ENCODE measurements at regions not wholly inside any gene's neighbourhood (a gene's known extent, or its start where the extent isn't known, plus 50 kb on each side); places are given as distances from the start of the nearest gene placed in this dataset.
"Not testable (repeated sequence)": the region's sequence is repeated elsewhere in the genome, so short reads cannot be mapped to it uniquely, and the experiment has no call there.

GRCh38 chr5:104494083-104494482, 931.5 kb upstream of the NUDT12 start:
- DNase-seq: no peak

DNA sequence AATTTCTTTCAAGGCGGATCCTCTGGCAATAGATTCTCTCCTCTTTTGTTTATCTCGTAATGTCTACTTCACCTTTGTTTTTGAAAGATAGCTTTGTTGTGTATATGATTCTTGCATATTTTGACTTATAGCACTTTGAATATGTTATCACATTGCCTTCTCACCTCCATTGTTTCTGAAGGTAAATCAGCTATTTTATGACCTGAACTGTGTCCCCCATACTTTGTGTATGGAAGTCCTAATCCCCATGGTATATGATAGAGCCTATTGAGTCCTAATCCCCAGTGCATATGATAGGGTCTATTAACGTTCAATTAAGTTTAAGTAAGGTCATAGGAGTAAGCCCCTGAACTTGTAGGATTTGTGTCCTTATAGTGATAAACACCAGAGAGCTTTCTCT, 910.2 kb upstream of the NUDT12 start:
- peak; percentile 65 for DNase-seq

DNA sequence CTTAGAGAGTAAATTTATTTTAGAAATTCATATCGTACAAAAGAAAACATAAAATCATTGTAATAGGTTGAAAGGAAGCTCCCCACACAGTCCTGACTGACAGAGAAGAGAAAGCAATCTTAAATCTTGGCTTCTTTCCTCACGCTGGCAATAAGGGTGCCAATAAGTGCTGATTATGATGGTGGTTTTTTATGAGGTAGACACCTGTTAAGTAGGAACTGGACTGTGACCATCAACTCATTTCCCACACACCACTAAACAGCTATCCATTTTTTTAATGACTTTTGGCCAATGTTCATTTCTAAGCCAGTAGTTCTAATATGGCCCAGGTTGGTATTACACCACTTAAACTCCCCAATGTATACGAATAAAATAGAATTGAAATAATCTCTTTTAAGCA, 893.5 kb upstream of the NUDT12 start:
- DNase-seq: peak; percentile 59

DNA sequence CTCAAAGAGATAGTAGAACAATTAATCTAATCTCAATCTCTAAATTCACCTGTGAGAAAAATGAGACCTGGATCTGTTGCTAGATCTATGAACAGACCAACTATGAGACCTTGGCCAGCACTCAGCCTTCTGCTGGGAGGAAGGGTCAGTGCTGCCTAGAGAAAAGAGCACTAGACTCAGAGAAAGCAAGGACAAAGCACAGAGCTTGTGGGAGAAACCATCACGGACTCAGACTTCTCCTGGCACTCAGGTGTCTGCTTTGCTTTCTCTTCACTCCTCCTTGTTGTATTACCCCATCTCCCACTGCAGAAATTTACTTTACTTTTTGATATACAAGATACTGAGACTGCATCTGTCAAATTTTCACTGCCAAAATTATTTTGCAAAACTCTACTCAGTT, 890.0 kb upstream of the NUDT12 start:
- no peak for DNase-seq

DNA sequence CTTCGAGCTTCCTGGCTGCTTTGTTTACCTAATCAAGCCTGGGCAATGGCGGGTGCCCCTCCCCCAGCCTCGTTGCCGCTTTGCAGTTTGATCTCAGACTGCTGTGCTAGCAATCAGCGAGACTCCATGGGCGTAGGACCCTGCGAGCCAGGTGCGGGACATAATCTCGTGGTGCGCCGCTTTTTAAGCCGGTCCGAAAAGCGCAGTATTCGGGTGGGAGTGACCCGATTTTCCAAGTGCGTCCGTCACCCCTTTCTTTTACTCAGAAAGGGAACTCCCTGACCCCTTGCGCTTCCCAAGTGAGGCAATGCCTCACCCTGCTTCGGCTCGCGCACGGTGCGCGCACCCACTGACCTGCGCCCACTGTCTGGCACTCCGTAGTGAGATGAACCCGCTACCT, 889.3 kb upstream of the NUDT12 start:
- not testable (repeated sequence) for DNase-seq

DNA sequence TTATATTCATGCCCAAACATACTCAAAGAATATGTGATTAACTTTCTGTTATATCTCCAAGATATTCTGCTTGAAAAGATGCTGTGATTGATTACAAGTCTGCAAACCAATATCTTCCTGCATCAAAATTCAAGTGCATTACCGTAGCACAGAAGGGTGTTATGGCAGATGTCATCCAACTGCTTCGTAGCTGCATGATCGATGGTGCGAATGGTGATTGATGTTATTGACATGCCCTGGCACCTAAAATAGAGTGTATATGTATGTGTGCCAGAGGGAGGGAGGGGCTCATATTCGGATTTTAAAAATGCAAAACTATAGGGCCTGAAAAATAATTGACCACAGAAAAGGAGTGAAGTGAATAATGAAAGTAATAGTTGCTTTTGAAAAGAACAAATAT, 882.1 kb upstream of the NUDT12 start:
- no peak for DNase-seq

DNA sequence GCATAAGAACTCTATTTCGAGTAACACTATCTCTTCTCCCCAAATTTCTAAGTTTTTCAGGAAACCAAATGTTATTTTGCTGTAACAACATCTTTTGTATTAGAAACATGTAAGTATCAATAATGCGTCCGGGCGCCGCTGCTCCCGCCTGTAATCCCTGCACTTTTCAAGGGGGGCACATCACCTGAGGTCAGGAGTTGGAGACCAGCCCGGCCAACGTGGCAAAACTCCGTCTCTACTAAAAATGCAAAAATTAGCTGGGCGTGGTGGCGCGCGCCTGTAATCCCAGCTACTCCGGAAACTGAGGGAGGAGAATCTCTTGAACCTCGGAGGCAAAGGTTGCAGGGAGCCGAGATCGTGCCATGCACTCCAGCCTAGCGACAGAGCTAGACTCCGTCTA, 881.1 kb upstream of the NUDT12 start:
- no peak for DNase-seq

- DNase-seq: peak; percentile 95
Observed at GRCh38 chr5:104431981-104432380, 869.4 kb upstream of the NUDT12 start.

DNA sequence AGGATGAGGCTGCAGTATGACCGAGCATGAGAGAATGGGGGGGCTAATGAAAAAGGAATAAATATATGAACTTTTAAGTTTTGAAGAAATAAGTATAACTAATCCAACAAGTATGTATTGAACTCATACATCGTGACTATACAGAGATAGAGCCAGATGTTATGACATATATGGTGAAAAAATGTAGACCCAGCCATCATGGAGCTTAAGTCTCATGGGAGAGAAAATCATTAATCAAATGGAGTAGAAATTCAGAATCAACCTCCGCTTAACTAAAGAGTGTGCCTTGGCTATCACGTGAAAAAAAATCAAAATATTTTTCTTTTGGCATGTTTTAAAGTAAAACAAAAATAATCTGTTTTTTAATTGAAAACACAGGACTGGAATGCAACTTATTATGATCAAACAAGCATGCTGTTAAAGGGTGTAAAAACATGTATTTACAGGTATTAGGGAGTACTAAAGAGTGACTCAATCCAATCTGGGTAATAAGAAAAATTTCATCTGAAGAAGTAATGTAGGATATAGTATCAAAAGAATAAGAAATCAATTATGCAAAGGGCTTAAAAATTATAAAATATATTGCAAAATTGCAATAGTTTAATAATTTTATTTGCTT, 868.5 kb upstream of the NUDT12 start:
- DNase-seq: no peak

GRCh38 chr5:104429911-104430310, 867.3 kb upstream of the NUDT12 start:
- no peak for DNase-seq

DNA sequence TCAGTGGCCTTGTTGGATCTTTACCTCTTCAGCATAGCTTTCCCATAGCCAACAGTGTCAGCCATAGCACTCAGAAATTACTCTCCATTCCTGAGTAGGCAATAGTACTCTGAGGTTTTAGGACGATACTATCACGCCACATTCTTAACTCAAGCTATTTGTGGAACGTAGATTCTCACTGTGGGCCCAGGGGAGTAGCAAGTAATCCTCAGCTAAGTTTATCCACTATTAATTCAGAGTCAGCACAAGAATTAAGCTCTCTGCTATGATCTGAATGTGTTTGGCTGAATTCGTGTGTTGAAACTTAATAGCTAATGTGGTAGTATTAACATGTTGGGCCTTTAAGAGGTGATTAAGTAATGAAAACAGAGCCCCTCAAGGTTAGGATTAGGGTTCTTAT, 858.8 kb upstream of the NUDT12 start:
- no peak for DNase-seq

- DNase-seq: no peak
Observed at GRCh38 chr5:104418056-104418455, 855.5 kb upstream of the NUDT12 start.

DNA sequence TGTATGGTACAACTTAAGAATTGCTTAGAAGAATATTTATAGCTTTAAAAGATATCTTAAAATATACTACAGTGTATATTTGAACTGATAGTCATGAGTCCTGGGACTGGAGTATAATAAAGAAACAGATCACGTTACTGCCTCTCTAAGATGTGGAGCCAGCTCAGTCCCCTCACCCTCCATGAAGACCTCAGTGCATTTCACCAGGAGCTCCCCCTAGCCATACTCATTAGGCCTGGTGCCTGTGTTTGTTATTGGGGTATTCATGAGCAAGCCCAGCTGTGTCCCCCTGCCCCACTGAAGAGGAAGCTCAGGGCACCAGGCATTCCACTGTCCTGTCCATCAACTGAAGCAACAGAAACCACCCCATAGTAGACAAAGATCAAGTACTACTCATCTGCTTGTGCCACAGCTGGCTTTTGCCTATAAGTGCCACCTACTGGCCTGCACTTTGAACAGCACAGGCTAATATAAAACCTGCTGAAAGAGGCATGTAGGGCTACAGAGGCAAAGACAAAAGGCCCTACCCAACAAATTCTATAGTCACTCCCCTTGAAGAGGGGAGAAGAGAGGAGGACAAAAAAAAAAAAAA, 850.2 kb upstream of the NUDT12 start:
- peak; percentile 46 for DNase-seq

DNA sequence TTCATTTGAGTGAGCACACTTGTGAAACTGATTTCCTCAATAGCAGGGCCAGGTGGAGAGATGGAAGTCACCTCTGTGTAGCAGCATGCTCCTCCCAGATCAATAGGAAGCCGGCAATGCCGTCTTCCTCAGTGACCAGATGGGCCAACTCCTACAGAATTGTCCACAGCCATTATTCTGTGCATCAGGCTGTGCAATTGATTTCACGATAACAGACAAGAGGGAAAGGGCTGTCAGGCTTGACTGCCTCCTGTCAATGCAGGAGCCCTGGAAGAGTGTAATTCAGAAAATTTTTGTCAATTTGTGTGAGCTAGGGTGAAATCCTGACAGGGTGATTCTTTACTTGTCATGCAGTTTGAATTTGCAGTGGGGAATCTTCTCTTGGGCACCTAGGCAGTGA, 838.4 kb upstream of the NUDT12 start:
- DNase-seq: no peak

DNA sequence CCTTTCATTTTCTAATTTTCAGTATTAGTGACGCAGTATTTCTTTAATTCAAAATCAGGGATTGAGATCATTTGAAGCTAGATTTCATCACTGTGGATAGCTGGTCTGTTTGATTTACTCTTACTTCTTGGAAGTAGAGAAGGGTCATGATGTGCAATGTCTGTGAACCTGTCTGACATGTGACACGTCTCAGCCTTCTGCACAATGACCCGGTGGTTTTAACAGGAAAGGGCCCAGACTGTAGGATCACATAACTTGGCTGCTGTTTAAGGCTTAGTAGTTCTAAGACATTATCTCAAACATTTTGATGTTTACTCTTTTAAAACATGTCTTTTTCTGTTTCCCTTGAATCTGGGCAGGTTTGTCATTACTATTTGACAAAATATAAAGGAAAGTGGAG, 823.3 kb upstream of the NUDT12 start:
- DNase-seq: no peak

GRCh38 chr5:104375345-104375744, 812.8 kb upstream of the NUDT12 start:
- DNase-seq: no peak

DNA sequence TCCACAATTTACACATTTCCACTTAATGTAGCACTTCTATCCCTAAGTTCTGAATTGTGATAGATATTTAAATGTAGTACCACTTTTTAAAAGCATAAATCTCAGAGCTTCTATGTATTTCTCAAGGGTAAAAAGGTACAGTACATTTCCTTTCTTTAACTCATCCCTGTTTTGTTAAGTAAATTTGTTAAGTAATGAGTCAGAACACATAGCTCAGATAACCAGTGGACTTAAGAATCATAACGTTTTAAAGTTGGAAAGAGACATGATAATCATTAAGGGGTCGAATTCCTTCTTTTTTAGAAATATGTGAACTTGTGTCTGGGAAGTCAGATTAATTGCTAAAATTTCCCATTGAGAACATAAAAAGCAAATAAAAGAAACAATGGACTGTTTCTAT, 810.2 kb upstream of the NUDT12 start:
- no peak for DNase-seq

DNA sequence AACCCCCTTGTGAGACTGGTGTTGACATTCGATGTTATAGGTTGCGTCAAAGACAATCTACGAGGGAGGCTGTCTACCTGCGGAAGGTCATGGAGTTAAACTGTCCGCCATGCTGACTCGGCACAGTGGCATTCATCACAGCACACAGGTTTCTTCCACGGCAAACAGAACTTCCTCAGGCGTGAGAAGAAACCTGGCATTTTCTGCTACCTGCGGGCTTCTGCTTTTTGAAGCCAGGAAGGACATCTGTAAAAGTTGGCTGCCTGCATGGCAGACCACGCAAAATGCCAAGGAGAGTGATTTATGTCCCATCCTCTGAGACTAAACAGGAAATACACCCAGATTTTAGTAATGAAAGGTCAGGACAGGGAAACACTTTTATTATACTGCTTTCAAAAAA, 809.8 kb upstream of the NUDT12 start:
- no peak for DNase-seq

- DNase-seq: no peak
Observed at GRCh38 chr5:104370523-104370922, 807.9 kb upstream of the NUDT12 start.

- DNase-seq: no peak
Observed at GRCh38 chr5:104367978-104368377, 805.4 kb upstream of the NUDT12 start.

DNA sequence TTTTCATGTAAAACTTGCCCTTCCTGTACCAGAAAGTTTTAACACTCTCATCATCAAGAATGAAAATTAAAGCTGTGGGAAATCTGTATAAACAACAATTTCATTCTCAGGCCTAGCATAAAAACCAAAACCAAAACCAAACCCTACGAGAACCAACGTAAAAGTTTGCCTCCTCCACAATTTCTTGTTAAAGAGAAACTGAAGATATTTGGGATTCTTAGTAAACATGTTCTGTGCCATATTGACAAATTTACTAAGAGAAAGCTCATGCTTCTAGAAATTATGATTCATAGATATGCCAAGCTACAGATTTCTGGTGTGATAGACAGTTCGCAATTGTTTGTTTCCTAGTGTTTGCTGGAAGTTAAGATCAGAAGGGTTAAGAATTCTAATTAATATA, 801.0 kb upstream of the NUDT12 start:
- no peak for DNase-seq

DNA sequence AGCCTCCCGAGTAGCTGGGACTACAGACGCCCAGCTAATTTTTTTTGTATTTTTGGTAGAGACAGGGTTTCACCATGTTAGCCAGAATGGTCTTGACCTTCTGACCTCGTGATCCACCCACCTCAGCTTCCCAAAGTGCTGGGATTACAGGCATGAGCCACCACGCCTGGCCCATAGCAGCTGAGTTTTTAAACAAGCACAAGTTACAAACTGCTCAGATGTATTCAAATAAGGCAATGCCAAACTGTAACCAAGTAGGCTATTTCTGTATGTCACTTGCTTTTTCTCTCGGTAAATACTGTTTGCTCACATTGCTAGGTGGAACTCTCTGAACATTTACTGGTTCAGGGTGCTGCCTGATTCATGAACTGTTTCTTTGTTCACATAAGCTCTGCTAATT, 799.3 kb upstream of the NUDT12 start:
- DNase-seq: no peak

- DNase-seq: no peak
Observed at GRCh38 chr5:104355350-104355749, 792.8 kb upstream of the NUDT12 start.

- no peak for DNase-seq
Observed at GRCh38 chr5:104353371-104353770, 790.8 kb upstream of the NUDT12 start.

DNA sequence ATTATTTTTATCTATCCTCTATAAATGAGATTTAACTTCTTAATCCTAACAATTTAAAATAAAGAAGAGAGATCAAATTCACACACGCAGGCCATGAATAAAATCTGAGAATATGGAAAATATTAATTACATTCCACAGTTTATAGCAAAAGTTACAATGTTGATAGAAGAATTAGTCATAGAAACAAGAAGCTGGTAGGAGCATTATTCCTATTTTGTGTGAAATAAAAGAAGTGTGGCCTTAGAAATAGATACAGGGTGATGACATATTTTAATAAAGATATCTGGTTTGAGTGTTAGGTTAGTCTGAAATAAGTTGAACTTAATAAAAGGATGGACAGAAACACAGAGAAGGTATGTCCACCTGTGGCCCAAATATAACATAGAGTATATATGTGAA, 790.4 kb upstream of the NUDT12 start:
- DNase-seq: no peak
